ENCODE measurements at regions not wholly inside any gene's neighbourhood (a gene's known extent, or its start where the extent isn't known, plus 50 kb on each side); places are given as distances from the start of the nearest gene placed in this dataset.

DNA sequence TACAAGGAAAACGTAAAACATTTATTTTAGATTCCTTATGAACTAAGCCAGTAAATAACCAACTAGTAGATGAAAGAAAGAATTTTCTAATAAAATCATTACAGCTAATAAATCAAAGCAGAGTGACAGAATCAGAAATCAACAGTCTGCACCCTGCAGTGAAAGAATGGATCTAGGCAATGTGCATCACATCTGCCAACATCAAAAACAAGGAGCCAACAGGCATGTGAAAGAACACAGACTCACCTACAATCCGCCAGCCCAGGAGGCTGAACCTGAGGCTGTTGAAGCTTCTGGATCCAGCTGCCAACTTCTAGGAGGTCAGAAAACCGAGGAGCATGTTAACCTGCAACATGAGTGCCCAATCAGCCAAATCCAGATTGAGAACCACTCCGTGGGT lies 196.3 kb downstream of the SETD4 start:
- H3K4me3 ChIP-seq = no peak overlapping the region
- intact Hi-C loops (cut with micrococcal nuclease) = no loop called here
- TF ChIP-seq, protein P1, sequence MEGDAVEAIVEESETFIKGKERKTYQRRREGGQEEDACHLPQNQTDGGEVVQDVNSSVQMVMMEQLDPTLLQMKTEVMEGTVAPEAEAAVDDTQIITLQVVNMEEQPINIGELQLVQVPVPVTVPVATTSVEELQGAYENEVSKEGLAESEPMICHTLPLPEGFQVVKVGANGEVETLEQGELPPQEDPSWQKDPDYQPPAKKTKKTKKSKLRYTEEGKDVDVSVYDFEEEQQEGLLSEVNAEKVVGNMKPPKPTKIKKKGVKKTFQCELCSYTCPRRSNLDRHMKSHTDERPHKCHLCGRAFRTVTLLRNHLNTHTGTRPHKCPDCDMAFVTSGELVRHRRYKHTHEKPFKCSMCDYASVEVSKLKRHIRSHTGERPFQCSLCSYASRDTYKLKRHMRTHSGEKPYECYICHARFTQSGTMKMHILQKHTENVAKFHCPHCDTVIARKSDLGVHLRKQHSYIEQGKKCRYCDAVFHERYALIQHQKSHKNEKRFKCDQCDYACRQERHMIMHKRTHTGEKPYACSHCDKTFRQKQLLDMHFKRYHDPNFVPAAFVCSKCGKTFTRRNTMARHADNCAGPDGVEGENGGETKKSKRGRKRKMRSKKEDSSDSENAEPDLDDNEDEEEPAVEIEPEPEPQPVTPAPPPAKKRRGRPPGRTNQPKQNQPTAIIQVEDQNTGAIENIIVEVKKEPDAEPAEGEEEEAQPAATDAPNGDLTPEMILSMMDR (IDR thresholded peaks at IDR 0.05; ENCODE audit: borderline replicate concordance) = no peak
- peaks cover 32% of the 10 kb centered on the region for H3K27me3 ChIP-seq (ENCODE audit: low read depth)
- no peaks in the 10 kb centered on the region for H3K36me3 ChIP-seq
- no peak for DNase-seq
- H3K9me3 ChIP-seq (replicated peaks) = peaks cover 9% of the 10 kb centered on the region
- H3K27ac ChIP-seq (replicated peaks) = no peak overlapping the region
- H3K4me1 ChIP-seq = no peaks in the 10 kb centered on the region

DNA sequence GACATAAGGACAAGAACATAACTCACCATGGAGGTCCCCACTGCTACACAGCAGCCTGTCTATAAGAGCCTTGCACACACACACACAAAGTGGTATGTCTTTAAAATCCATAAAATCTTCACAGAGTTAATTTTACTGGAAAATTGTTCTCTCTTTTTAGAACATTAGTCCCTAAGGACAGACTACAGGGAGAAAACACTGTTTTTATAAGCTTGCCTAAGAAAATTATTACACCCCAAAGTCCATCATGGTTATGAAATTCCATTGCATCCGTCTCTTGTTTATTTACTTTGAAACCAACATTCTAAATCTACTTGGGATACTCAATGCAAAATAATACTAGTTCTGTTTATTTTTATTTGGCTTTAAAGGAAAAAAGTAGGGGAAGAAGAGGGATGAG lies 197.4 kb downstream of the SETD4 start:
- intact Hi-C loops (cut with micrococcal nuclease) = no loop called here
- Histone ChIP-seq H3K27me3 (ENCODE audit: low read depth) (peaks cover 34% of the 10 kb centered on the region), H3K4me3 (no peak overlapping the region), H3K4me1 (no peaks in the 10 kb centered on the region), H3K27ac (replicated peaks) (no peak overlapping the region), H3K9me3 (replicated peaks) (no peaks in the 10 kb centered on the region), H3K36me3 (no peaks in the 10 kb centered on the region)
- DNase-seq = no peak
- TF ChIP-seq, protein P1 (IDR thresholded peaks at IDR 0.05; ENCODE audit: borderline replicate concordance) = no peak

DNA sequence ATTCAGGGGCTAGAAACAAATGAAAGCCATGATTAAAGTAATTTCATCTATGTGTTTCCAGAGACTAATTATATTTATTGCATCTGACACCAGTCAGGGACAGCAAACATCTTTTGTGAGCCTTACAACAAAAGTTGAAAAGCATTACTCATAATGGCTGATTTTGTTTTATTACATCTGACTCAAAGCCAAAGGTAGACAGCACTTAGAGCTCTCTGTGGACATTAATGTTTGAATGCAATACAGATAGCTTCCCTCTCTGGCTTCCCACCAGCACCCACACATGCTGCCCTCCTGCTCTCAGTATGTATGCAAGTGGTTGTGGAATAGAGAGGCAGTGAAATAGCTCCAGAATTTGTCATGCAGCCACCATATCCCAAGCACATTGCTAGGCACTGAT lies 198.7 kb downstream of the SETD4 start:
- DNase-seq = no peak
- TF ChIP-seq, protein P1 (IDR thresholded peaks at IDR 0.05; ENCODE audit: borderline replicate concordance) = no peak

DNA sequence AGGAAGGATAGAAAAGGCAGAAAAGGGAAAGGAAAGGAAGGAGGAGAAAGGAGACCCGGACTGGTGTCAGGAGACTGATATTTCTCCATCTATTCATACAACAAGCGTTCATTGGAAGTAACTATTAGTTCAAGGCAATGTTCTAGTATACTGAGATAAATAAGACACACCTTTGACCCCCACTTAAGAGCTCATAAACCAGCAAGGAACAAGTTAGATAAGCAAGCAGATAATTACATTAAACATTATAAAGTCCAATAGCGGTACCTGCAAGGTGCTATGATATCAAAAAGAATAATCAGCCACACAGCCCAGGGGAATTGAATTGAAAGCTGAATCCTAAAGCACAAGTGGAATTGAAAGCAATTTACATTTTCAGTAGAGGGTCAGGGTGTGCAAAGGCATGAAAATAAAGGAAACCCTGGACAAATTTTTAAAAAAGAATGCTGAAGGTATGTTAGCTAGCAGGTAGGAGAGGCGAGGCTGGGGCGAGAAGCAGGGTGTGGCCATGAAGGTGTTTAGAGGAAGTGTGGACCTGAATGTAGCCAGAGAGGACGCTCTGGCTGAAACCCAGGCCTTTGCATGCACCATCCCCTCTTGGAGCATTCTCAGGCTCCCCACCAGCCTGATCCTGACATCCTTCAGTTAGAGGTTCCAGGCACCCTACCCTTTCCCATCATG lies 200.0 kb downstream of the SETD4 start:
- Histone ChIP-seq H3K9me3 (replicated peaks) (no peaks in the 10 kb centered on the region), H3K27me3 (ENCODE audit: low read depth) (peaks cover 42% of the 10 kb centered on the region), H3K36me3 (no peaks in the 10 kb centered on the region), H3K4me1 (no peaks in the 10 kb centered on the region), H3K27ac (replicated peaks) (no peak overlapping the region), H3K4me3 (no peak overlapping the region)
- TF ChIP-seq, protein P1 (IDR thresholded peaks at IDR 0.05; ENCODE audit: borderline replicate concordance) = no peak
- no peak for DNase-seq
- intact Hi-C loops (cut with micrococcal nuclease) = no loop called here

More for the DNA sequence above, 198.7 kb downstream of the SETD4 start:
- Histone ChIP-seq H3K27ac (replicated peaks) (no peak overlapping the region), H3K4me1 (no peaks in the 10 kb centered on the region), H3K27me3 (ENCODE audit: low read depth) (peaks cover 37% of the 10 kb centered on the region), H3K9me3 (replicated peaks) (no peaks in the 10 kb centered on the region), H3K36me3 (no peaks in the 10 kb centered on the region), H3K4me3 (no peak overlapping the region)
- intact Hi-C loops (cut with micrococcal nuclease) = no loop called here

DNA sequence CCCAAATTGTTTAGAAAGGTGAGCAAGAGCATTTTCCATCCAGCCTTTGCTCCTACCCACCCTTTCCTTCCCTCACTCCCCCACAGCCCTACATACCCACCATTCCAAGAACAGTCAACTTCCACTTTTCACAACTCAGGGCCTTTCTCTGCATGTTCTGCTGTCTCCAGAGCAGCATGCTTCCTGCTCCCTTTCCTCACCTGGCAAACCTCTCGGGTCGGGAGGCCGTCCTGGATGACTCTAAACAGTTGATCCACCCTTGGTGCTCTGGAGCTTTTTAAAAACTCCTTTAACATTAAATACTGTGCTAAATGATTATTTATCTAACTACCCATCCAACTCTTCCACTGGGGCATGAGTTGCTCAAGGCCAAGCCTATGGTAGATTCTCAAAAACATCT lies 200.6 kb downstream of the SETD4 start:
- intact Hi-C loops (cut with micrococcal nuclease) = no loop called here
- no peak for DNase-seq
- no peak overlapping the region for H3K4me3 ChIP-seq
- no peak overlapping the region for H3K27ac ChIP-seq (replicated peaks)
- TF ChIP-seq, protein P1 (IDR thresholded peaks at IDR 0.05; ENCODE audit: borderline replicate concordance) = no peak
- H3K9me3 ChIP-seq (replicated peaks) = no peaks in the 10 kb centered on the region
- H3K4me1 ChIP-seq = no peaks in the 10 kb centered on the region
- peaks cover 47% of the 10 kb centered on the region for H3K27me3 ChIP-seq (ENCODE audit: low read depth)
- no peaks in the 10 kb centered on the region for H3K36me3 ChIP-seq

All from left ventricle myocardium inferior (tissue), 1 donor.